SK-N-SH treated with all-trans-retinoic acid at 6 μM for 48 hours (cell line): ENCODE measurements at regions not wholly inside any gene's neighbourhood (a gene's known extent, or its start where the extent isn't known, plus 50 kb on each side); places are given as distances from the start of the nearest gene placed in this dataset.

Experiments
- ATAC-seq: fragments of 200-7000 bp; cut with Tn5 transposase; 3 replicates; pipeline ENCODE4 v1.9.1; 2020; ENCODE audit warnings: mild to moderate bottlenecking, moderate library complexity
- ARNTL ChIP-seq: fragments of 450-650 bp; formaldehyde crosslinking; IDR thresholded peaks from 2 replicates; pipeline ENCODE4 v1.5.0; 2020; ENCODE audit warnings: low read depth, mild to moderate bottlenecking, moderate library complexity, borderline replicate concordance
- BACH2 ChIP-seq: fragments of 250-450 bp; sonication (Bioruptor Pico); IDR thresholded peaks from 2 replicates; pipeline ENCODE4 v1.9.0; 2021; ENCODE audit warnings: mild to moderate bottlenecking, borderline replicate concordance
- CREB5 ChIP-seq: fragments of 250-450 bp; sonication (Bioruptor Pico); IDR thresholded peaks from 2 replicates; pipeline ENCODE4 v1.5.1; 2020; ENCODE audit warnings: low read depth, mild to moderate bottlenecking, moderate library complexity
- CSDC2 ChIP-seq: fragments of 250-450 bp; sonication (Bioruptor Pico); IDR thresholded peaks from 2 replicates; pipeline ENCODE4 v1.5.0; 2020; ENCODE audit warnings: mild to moderate bottlenecking, moderate library complexity
- CSRNP3 ChIP-seq: fragments of 250-450 bp; sonication (Bioruptor Pico); IDR thresholded peaks from 2 replicates; pipeline ENCODE4 v1.5.1; 2021; ENCODE audit warnings: mild to moderate bottlenecking, moderate library complexity
- ESRRG ChIP-seq: fragments of 250-450 bp; sonication (Bioruptor Pico); IDR thresholded peaks from 2 replicates; pipeline ENCODE4 v1.6.1; 2021; ENCODE audit warnings: mild to moderate bottlenecking
- GLIS3 ChIP-seq: fragments of 250-450 bp; sonication (Bioruptor Pico); IDR thresholded peaks from 2 replicates; pipeline ENCODE4 v1.5.0; 2020; ENCODE audit warnings: mild to moderate bottlenecking, moderate library complexity
- ISL1 ChIP-seq: fragments of 250-450 bp; sonication (Bioruptor Pico); IDR thresholded peaks from 2 replicates; pipeline ENCODE4 v2.1.2; 2022; ENCODE audit warnings: mild to moderate bottlenecking, moderate library complexity
- OSR1 ChIP-seq: fragments of 250-450 bp; sonication (Bioruptor Pico); IDR thresholded peaks from 2 replicates; pipeline ENCODE4 v1.8.0; 2022; ENCODE audit warnings: moderate library complexity, mild to moderate bottlenecking, inconsistent platforms
- PPARA ChIP-seq: fragments of 250-450 bp; sonication (Bioruptor Pico); IDR thresholded peaks from 2 replicates; pipeline ENCODE4 v1.5.0; 2020; ENCODE audit warnings: mild to moderate bottlenecking, borderline replicate concordance
- TCF4 ChIP-seq: fragments of 250-450 bp; sonication (Bioruptor Pico); IDR thresholded peaks from 2 replicates; pipeline ENCODE4 v1.8.0; 2021; ENCODE audit warnings: mild to moderate bottlenecking, moderate library complexity, borderline replicate concordance
- TOX ChIP-seq: fragments of 250-450 bp; sonication (Bioruptor Pico); IDR thresholded peaks from 2 replicates; pipeline ENCODE4 v1.8.0; 2021; ENCODE audit warnings: mild to moderate bottlenecking, moderate library complexity, borderline replicate concordance
- ZC3H10 ChIP-seq: fragments of 250-450 bp; sonication (Bioruptor Pico); IDR thresholded peaks from 2 replicates; pipeline ENCODE4 v1.5.1; 2021; ENCODE audit warnings: mild to moderate bottlenecking, moderate library complexity
- ZFP30 ChIP-seq: fragments of 450-650 bp; formaldehyde crosslinking; IDR thresholded peaks from 2 replicates; pipeline ENCODE4 v1.5.0; 2022; ENCODE audit warnings: mild to moderate bottlenecking, moderate library complexity
- ZNF70 ChIP-seq: fragments of 450-650 bp; formaldehyde crosslinking; IDR thresholded peaks from 2 replicates; pipeline ENCODE4 v1.5.0; 2020; ENCODE audit warnings: mild to moderate bottlenecking, moderate library complexity
- ZNF8 ChIP-seq: fragments of 450-650 bp; formaldehyde crosslinking; IDR thresholded peaks from 2 replicates; pipeline ENCODE4 v1.5.0; 2020; ENCODE audit warnings: mild to moderate bottlenecking, moderate library complexity
- TF ChIP-seq, protein P1 (sequence below): fragments of 250-450 bp; sonication (Bioruptor Pico); IDR thresholded peaks from 2 replicates; pipeline ENCODE4 v1.8.0; 2020; ENCODE audit warnings: mild to moderate bottlenecking, moderate library complexity, borderline replicate concordance
- TF ChIP-seq, protein P2 (sequence below): fragments of 250-450 bp; sonication (Bioruptor Pico); IDR thresholded peaks from 2 replicates; pipeline ENCODE4 v1.5.0; 2020; ENCODE audit warnings: mild to moderate bottlenecking, moderate library complexity
- TF ChIP-seq, protein P3 (sequence below): fragments of 250-450 bp; sonication (Bioruptor Pico); IDR thresholded peaks from 2 replicates; pipeline ENCODE4 v1.8.0; 2021; ENCODE audit warnings: low read depth, mild to moderate bottlenecking, moderate library complexity, borderline replicate concordance

GRCh38 chr20:56926501-56926900 is 297.4 kb downstream of the TFAP2C start (continued):
- TF ChIP-seq, protein P1, sequence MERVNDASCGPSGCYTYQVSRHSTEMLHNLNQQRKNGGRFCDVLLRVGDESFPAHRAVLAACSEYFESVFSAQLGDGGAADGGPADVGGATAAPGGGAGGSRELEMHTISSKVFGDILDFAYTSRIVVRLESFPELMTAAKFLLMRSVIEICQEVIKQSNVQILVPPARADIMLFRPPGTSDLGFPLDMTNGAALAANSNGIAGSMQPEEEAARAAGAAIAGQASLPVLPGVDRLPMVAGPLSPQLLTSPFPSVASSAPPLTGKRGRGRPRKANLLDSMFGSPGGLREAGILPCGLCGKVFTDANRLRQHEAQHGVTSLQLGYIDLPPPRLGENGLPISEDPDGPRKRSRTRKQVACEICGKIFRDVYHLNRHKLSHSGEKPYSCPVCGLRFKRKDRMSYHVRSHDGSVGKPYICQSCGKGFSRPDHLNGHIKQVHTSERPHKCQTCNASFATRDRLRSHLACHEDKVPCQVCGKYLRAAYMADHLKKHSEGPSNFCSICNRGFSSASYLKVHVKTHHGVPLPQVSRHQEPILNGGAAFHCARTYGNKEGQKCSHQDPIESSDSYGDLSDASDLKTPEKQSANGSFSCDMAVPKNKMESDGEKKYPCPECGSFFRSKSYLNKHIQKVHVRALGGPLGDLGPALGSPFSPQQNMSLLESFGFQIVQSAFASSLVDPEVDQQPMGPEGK (CRISPR knock-in tag): no peak
- no peak for TF ChIP-seq TOX (CRISPR knock-in tag)
- TF ChIP-seq ZNF8 (CRISPR knock-in tag): no peak

GRCh38 chr20:56927127-56927526 is 298.0 kb downstream of the TFAP2C start:
- no peak for ATAC-seq
- TF ChIP-seq ARNTL: no peak
- TF ChIP-seq OSR1 (CRISPR knock-in tag): no peak
- TF ChIP-seq PPARA (CRISPR knock-in tag): no peak
- TF ChIP-seq TOX (CRISPR knock-in tag): no peak
- TF ChIP-seq TCF4: no peak
- TF ChIP-seq ZNF70: no peak
- TF ChIP-seq CREB5 (CRISPR knock-in tag): no peak

- no peak for TF ChIP-seq CREB5 (CRISPR knock-in tag)
- TF ChIP-seq ZFP30 (CRISPR knock-in tag): no peak
- TF ChIP-seq ISL1: no peak
- TF ChIP-seq, protein P1 (CRISPR knock-in tag): no peak
- TF ChIP-seq, protein P2, sequence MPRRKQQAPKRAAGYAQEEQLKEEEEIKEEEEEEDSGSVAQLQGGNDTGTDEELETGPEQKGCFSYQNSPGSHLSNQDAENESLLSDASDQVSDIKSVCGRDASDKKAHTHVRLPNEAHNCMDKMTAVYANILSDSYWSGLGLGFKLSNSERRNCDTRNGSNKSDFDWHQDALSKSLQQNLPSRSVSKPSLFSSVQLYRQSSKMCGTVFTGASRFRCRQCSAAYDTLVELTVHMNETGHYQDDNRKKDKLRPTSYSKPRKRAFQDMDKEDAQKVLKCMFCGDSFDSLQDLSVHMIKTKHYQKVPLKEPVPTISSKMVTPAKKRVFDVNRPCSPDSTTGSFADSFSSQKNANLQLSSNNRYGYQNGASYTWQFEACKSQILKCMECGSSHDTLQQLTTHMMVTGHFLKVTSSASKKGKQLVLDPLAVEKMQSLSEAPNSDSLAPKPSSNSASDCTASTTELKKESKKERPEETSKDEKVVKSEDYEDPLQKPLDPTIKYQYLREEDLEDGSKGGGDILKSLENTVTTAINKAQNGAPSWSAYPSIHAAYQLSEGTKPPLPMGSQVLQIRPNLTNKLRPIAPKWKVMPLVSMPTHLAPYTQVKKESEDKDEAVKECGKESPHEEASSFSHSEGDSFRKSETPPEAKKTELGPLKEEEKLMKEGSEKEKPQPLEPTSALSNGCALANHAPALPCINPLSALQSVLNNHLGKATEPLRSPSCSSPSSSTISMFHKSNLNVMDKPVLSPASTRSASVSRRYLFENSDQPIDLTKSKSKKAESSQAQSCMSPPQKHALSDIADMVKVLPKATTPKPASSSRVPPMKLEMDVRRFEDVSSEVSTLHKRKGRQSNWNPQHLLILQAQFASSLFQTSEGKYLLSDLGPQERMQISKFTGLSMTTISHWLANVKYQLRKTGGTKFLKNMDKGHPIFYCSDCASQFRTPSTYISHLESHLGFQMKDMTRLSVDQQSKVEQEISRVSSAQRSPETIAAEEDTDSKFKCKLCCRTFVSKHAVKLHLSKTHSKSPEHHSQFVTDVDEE (CRISPR knock-in tag): no peak
- no peak for TF ChIP-seq BACH2 (CRISPR knock-in tag)
- no peak for TF ChIP-seq OSR1 (CRISPR knock-in tag)
- TF ChIP-seq, protein P3, sequence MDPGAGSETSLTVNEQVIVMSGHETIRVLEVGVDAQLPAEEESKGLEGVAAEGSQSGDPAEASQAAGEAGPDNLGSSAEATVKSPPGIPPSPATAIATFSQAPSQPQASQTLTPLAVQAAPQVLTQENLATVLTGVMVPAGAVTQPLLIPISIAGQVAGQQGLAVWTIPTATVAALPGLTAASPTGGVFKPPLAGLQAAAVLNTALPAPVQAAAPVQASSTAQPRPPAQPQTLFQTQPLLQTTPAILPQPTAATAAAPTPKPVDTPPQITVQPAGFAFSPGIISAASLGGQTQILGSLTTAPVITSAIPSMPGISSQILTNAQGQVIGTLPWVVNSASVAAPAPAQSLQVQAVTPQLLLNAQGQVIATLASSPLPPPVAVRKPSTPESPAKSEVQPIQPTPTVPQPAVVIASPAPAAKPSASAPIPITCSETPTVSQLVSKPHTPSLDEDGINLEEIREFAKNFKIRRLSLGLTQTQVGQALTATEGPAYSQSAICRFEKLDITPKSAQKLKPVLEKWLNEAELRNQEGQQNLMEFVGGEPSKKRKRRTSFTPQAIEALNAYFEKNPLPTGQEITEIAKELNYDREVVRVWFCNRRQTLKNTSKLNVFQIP (CRISPR knock-in tag): no peak
- no peak for TF ChIP-seq TCF4
- TF ChIP-seq ESRRG (CRISPR knock-in tag): no peak
- TF ChIP-seq CSDC2: no peak
- TF ChIP-seq ZNF70: no peak
- TF ChIP-seq TOX (CRISPR knock-in tag): no peak
- no peak for TF ChIP-seq PPARA (CRISPR knock-in tag)
- no peak for TF ChIP-seq ZC3H10 (CRISPR knock-in tag)
- TF ChIP-seq CSRNP3 (CRISPR knock-in tag): no peak
- no peak for TF ChIP-seq GLIS3
- no peak for ATAC-seq
Measured at GRCh38 chr20:56928007-56928406, 298.9 kb downstream of the TFAP2C start.
